Left lung (tissue), 4 donors: ENCODE measurements at regions not wholly inside any gene's neighbourhood (a gene's known extent, or its start where the extent isn't known, plus 50 kb on each side); places are given as distances from the start of the nearest gene placed in this dataset.

Source experiments
- ATAC-seq: fragments of 200-7000 bp; cut with Tn5 transposase; one replicate; pipeline ENCODE4 v1.9.1; 2020; ENCODE audit warnings: moderate library complexity
- DNase-seq, 4 donors: peaks; one replicate each; pipeline ENCODE4 v3.0.0-alpha.2; 2013 to 2020
- H3K27ac ChIP-seq, 2 donors: fragments of 200-600 bp; sonication (generic) in 1 of 2; one replicate each; pipeline versions ENCODE4 v1.5.0 to v1.8.0; 2020 to 2021
- H3K27me3 ChIP-seq, 2 donors: fragments of 200-600 bp; sonication (generic) in 1 of 2; one replicate each; pipeline versions ENCODE4 v1.5.0 to v1.8.0; 2020 to 2021
- H3K36me3 ChIP-seq, 2 donors: fragments of 200-600 bp; sonication (generic) in 1 of 2; one replicate each; pipeline versions ENCODE4 v1.5.0 to v1.8.0; 2020 to 2021
- H3K4me1 ChIP-seq, 2 donors: fragments of 200-600 bp; one replicate each; pipeline ENCODE4 v1.8.0; 2021
- H3K4me3 ChIP-seq, 2 donors: fragments of 200-600 bp; sonication (generic) in 1 of 2; one replicate each; pipeline versions ENCODE4 v1.5.0 to v1.8.0; 2020 to 2021; ENCODE audit warnings: mild to moderate bottlenecking in 1 of 2
- H3K9me3 ChIP-seq, 2 donors: fragments of 200-600 bp; sonication (generic) in 1 of 2; one replicate each; pipeline versions ENCODE4 v1.5.0 to v1.8.0; 2020 to 2021
- CTCF ChIP-seq, 2 donors: fragments of 200-600 bp; sonication (generic) in 1 of 2; IDR thresholded peaks; one replicate each; pipeline versions ENCODE4 v1.5.0 to v1.8.0; 2021; ENCODE audit warnings: antibody characterized with exemption in 2 of 2
- intact Hi-C, 2 donors: fragments of 100-400 bp; cut with DNase I; formaldehyde crosslinking; loops; one replicate each; pipeline versions ENCODE4 v1.11.2 to v1.14.2; 2022
- donor health status: DM: no; HTN: yes; CAD: no.
- donor health status: DM: no; HTN: no; CAD: no.

GRCh38 chr1:4005431-4005830, 105.4 kb upstream of the C1orf174 start:
- intact Hi-C loops = no loop called here
- H3K4me1 ChIP-seq = no peaks in the 10 kb centered on the region
- no peak overlapping the region for H3K4me3 ChIP-seq
- H3K27ac ChIP-seq = no peak overlapping the region
- TF ChIP-seq CTCF (IDR thresholded peaks at IDR 0.05) = no peak
- ATAC-seq (no peak), DNase-seq (no peak)
- H3K9me3 ChIP-seq = peaks cover 0 to 27% of the 10 kb centered on the region in 2 donors
- peaks cover 0 to 37% of the 10 kb centered on the region in 2 donors for H3K27me3 ChIP-seq
- no peaks in the 10 kb centered on the region for H3K36me3 ChIP-seq

- ATAC-seq = no peak
- Histone ChIP-seq H3K4me3 (no peak overlapping the region), H3K27me3 (peaks cover 0 to 39% of the 10 kb centered on the region in 2 donors), H3K27ac (peak overlapping the region in 1 of 2 donors; percentile 13), H3K4me1 (no peaks in the 10 kb centered on the region), H3K36me3 (no peaks in the 10 kb centered on the region), H3K9me3 (peaks cover 0 to 27% of the 10 kb centered on the region in 2 donors)
- intact Hi-C loops = no loop called here
- TF ChIP-seq CTCF (IDR thresholded peaks at IDR 0.05) = no peak
- no peak for DNase-seq
Measured at GRCh38 chr1:4006676-4007374, 106.8 kb upstream of the C1orf174 start.

GRCh38 chr1:4010284-4010683, 110.2 kb upstream of the C1orf174 start:
- no peaks in the 10 kb centered on the region for H3K4me1 ChIP-seq
- H3K27ac ChIP-seq = no peak overlapping the region
- no peak for TF ChIP-seq CTCF (IDR thresholded peaks at IDR 0.05)
- peaks cover 0 to 26% of the 10 kb centered on the region in 2 donors for H3K9me3 ChIP-seq
- H3K27me3 ChIP-seq = peaks cover 0 to 44% of the 10 kb centered on the region in 2 donors
- ATAC-seq (no peak), DNase-seq (peak in 1 of 4 donors; percentile 42)
- no peak overlapping the region for H3K4me3 ChIP-seq
- intact Hi-C loops = no loop called here
- H3K36me3 ChIP-seq = no peaks in the 10 kb centered on the region

- Histone ChIP-seq H3K36me3 (no peaks in the 10 kb centered on the region), H3K9me3 (peaks cover 0 to 23% of the 10 kb centered on the region in 2 donors), H3K27ac (no peak overlapping the region), H3K4me3 (no peak overlapping the region), H3K4me1 (no peaks in the 10 kb centered on the region), H3K27me3 (peaks cover 0 to 43% of the 10 kb centered on the region in 2 donors)
- intact Hi-C loops = no loop called here
- DNase-seq = peak in 1 of 4 donors; percentile 47
- ATAC-seq = no peak
- TF ChIP-seq CTCF (IDR thresholded peaks at IDR 0.05) = no peak
Measured at GRCh38 chr1:4010814-4011605, 110.9 kb upstream of the C1orf174 start.
